ENCODE measurements at regions not wholly inside any gene's neighbourhood (a gene's known extent, or its start where the extent isn't known, plus 50 kb on each side); places are given as distances from the start of the nearest gene placed in this dataset.

DNA sequence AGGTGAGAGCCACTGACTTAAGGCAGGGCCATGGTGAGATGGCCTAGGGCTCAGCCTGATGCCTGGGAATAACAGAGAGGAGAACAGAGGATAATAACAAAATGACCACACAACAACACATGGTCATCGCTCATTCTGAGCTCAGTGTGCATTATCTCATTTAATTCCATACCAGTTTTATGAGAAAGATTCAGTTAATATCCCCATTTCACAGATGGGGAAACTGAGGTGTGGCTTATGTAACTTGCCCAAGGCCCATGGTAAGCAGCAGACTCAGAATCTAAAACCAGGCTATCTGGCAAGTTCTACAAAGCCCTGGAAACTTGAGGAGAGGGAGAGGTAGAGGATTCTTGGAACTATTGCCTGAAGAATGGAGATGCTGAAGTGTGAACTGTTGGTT is 200.9 kb upstream of the PMEPA1 start:
- Histone ChIP-seq H3K27ac (no peak overlapping the region), H3K27me3 (no peaks in the 10 kb centered on the region), H3K36me3 (no peaks in the 10 kb centered on the region), H3K4me1 (peaks cover 9% of the 10 kb centered on the region), H3K4me3 (no peak overlapping the region), H3K9me3 (replicated peaks) (no peaks in the 10 kb centered on the region)
- no peak for DNase-seq

DNA sequence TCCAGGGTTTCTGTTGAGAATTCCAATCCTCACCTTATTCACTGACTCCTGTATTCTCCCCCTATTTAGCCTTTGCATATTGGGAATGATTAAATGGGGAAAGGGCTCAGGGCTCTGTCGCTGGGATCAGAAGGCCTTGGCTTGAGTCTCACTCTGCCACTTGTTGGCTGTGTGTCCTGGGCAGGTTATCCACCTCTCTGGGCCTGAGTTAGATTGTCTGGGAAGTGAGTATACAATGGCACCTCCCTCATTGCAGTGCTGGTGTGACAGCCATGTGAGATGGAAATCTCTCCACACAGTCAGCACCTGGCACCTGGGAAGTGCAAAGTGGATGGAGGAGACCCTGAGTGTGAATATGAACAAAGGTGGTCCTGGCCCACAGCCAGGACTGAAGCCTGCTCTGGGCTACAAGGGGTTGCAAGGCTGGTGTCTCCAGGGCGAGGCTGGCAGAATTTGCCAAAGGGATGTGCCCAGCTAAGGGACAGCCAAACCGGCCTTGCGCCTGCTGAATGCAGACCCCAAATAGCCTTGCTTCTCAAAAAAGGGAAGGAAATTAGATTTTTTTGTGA is 200.0 kb upstream of the PMEPA1 start:
- Histone ChIP-seq H3K27ac (no peak overlapping the region), H3K27me3 (no peaks in the 10 kb centered on the region), H3K36me3 (no peaks in the 10 kb centered on the region), H3K4me3 (no peak overlapping the region), H3K4me1 (peaks cover 9% of the 10 kb centered on the region), H3K9me3 (replicated peaks) (no peaks in the 10 kb centered on the region)
- no peak for DNase-seq

DNA sequence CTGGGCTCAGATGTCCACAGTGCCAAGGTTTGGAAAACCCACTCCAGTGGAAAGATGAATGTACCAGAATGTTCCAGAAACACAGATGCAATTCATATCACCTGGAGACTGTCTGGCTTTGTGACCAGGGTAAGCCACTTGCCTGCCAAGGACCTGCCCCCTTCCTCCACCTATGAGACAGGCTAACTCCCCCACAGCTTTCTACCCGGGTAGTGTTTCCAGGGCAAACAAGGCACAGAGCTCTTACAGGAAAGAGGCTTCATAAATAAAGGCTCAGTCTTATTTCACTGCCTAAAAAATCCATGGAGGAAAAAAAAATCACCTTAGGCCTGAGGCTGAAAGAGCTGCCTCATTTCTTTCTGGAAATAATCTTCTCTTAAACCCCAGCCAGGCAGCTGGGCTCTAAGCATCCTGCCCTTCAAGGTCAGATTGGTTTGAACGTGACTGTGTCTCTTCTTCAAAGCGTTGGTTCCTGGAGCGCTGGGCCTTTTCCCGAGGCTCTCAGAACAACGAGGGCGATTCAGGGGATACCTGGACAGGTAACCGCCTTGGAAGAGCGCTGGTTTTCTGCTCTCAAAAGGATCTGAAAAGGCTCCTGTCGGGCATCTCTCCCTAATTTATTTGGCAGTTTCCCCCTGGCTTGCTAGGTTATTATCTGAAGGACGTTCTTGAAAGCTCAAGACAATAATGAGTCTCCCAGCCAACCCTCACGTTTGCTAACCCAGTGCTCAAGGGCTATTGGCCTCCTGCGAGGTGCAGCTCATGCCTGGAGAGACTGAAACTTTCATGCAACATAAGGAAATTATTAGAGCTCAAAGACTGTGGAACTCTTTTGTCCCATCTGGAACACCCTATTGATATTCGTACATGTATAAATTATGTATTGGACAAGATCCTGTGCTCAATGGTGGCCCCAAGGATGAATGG is 199.2 kb upstream of the PMEPA1 start:
- DNase-seq = peak in 1 of 2 experiments; percentile 53
- Histone ChIP-seq H3K27me3 (no peaks in the 10 kb centered on the region), H3K9me3 (replicated peaks) (no peaks in the 10 kb centered on the region), H3K4me1 (peaks cover 16% of the 10 kb centered on the region), H3K36me3 (no peaks in the 10 kb centered on the region), H3K4me3 (no peak overlapping the region), H3K27ac (no peak overlapping the region)

DNA sequence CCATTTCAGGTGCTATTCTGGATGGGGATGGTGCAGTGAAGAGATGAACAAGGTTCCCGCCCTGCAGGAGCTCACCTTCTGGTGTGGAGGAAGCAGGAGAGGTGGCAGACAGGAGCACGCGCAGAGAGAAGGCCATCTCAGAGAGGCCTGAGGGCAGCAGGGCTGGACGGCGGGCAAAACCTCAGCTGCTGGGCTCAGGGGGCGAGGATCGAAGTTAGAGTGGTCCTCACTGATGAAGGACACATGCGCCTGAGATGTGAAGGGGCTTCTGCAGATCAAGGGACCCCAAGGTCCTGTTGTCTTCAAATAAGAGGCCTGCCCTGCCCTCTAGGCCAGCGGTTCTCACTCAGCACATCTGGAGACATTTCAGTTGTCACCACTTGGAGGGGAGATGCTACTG is 198.4 kb upstream of the PMEPA1 start:
- peaks cover 16% of the 10 kb centered on the region for H3K4me1 ChIP-seq
- H3K27me3 ChIP-seq = no peaks in the 10 kb centered on the region
- H3K27ac ChIP-seq = no peak overlapping the region
- DNase-seq = no peak
- H3K9me3 ChIP-seq (replicated peaks) = no peaks in the 10 kb centered on the region
- no peaks in the 10 kb centered on the region for H3K36me3 ChIP-seq
- H3K4me3 ChIP-seq = no peak overlapping the region

DNA sequence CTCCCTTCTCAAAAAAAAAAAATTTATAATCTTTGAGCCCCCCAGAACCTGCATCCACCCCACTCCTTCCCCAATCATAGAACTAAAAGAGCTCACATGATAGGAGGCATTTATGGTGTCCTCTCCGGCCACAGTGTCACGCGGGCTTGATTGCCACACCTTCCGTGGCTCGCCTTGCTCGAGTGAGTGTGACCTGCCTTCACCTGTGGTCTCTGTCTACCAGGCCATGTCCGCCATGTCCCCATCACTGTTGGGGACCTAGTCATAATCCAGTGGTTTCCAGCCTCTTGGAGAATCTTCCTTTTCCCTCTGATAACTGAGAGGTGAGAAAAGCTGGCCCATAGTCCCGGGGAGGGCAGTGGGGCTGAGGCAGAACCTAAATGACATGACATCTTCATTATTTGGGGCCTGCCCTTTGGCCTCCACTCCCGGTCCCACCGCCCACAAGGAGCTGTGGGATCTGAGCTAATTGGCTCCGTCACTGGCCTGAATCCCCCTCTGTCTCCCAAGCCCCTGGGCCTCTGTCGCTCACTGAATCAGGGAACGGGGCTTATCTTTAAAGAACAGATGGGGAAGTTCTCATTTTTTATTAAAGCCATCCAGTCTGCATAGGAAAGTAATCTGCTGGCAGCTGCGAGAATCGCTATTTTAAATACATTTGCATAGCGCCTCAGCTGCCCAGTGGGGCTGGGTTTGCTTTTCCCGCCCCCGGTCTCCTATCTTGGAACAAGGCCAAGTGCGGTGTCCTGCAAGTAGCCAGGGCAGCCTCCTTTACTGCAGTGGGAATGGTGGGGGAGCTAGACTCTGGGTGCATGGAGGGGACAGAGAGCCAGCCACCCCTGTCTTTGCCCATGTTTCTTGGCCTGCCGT is 197.6 kb upstream of the PMEPA1 start:
- H3K9me3 ChIP-seq (replicated peaks) = no peaks in the 10 kb centered on the region
- no peak overlapping the region for H3K27ac ChIP-seq
- no peaks in the 10 kb centered on the region for H3K36me3 ChIP-seq
- peaks cover 24% of the 10 kb centered on the region for H3K4me1 ChIP-seq
- H3K27me3 ChIP-seq = no peaks in the 10 kb centered on the region
- DNase-seq = peak in 1 of 2 experiments; percentile 47
- H3K4me3 ChIP-seq = no peak overlapping the region

DNA sequence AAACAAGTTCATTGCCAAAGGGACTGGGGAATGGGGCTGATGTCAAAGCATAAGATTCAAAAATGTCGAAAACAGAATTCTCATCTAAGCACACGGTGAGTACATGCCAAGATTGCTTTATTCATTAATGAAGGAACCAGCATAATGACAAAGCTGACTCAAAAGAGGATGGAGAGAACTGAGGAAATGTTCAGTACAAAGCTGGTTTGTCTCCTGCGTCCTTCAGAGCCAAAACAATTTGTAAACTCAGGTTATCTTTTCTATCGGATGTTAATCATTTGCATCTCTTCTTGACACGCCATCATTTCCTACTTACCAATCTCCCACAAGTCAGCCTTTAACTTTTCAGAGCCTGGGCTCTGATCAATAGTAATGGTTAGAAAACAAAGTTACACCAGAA is 195.6 kb upstream of the PMEPA1 start:
- H3K27me3 ChIP-seq = no peaks in the 10 kb centered on the region
- no peak overlapping the region for H3K4me3 ChIP-seq
- H3K36me3 ChIP-seq = no peaks in the 10 kb centered on the region
- DNase-seq = no peak
- peaks cover 31% of the 10 kb centered on the region for H3K4me1 ChIP-seq
- no peak overlapping the region for H3K27ac ChIP-seq
- no peaks in the 10 kb centered on the region for H3K9me3 ChIP-seq (replicated peaks)

DNA sequence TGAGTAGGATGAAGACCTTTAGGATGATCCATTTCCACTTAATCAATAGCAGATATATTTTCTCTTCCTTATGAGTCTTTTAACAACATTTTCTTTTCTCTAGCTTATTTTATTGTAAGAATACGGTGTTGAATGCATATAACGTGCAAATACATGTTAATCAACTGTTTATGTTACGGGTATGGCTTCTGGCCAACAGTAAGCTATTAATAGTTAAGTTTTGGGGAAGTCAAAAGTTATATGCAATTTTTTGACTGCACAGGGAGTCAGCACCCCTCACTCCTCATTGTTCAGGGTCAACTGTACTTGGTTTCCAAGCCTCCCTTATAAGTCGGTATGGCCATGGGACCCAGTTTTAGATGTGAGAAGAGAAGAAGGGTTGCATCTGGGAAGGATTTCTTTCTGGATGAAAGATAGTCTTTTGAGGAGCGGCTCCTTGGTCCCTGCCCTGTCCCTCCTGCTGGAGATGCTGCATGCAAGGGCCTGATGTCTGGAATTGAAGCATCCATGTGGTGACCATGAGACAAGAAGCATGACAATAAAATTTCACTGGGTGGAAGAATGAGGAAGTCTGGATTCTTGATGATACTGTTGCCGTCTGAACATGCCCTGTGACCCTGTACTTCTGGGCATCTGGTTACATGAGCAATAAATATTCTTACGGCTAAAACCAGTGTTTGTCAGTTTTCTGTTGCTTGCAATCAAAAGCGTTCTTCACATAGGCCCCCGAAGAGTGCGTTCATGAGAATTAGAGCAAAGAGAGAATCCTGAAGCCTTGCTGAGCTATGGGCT is 194.7 kb upstream of the PMEPA1 start:
- H3K27me3 ChIP-seq = no peaks in the 10 kb centered on the region
- H3K27ac ChIP-seq = no peak overlapping the region
- peaks cover 38% of the 10 kb centered on the region for H3K4me1 ChIP-seq
- H3K4me3 ChIP-seq = no peak overlapping the region
- DNase-seq = no peak
- no peaks in the 10 kb centered on the region for H3K36me3 ChIP-seq
- no peaks in the 10 kb centered on the region for H3K9me3 ChIP-seq (replicated peaks)

DNA sequence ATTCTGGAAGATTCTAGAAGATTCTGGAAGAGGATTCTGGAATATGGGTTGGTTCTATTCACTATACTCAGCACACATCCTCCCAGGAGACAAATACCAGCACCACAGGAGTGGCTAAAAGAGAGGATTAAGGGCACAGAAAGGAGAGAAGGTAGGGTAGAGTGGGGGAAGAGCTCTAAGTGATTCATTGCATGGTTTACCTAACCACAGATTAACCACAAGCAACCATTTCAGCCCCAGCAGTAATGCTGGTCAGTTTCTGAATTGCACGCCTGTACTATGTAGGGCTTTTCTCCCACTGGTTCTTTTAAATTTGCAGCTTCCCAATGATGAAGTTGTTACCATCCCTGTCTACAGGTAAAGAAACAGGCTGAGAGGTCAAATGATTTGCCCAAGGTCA is 192.7 kb upstream of the PMEPA1 start:
- Histone ChIP-seq H3K27ac (no peak overlapping the region), H3K4me3 (no peak overlapping the region), H3K27me3 (no peaks in the 10 kb centered on the region), H3K9me3 (replicated peaks) (no peaks in the 10 kb centered on the region), H3K4me1 (peaks cover 31% of the 10 kb centered on the region), H3K36me3 (no peaks in the 10 kb centered on the region)
- DNase-seq = peak; percentile 61 to 84

DNA sequence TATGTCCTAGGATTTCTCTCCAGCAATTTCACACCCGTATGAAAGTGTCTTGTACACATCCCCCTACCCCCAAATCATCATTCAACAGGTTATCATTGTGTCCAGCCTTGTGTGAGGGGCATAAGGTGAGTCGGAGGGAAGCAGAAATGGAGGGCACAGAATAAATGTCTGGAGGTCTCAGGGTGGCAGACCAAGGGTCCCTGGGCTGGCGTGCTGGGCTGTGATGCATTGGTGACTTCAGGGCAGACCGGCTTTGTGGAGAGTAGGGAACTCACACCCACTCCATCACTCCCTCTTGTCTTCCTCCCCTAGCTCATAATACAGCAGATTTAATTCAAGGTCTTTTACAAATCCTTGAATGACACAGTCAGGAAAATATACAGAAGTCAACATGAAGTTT is 191.7 kb upstream of the PMEPA1 start:
- no peaks in the 10 kb centered on the region for H3K36me3 ChIP-seq
- no peak for DNase-seq
- H3K27ac ChIP-seq = no peak overlapping the region

DNA sequence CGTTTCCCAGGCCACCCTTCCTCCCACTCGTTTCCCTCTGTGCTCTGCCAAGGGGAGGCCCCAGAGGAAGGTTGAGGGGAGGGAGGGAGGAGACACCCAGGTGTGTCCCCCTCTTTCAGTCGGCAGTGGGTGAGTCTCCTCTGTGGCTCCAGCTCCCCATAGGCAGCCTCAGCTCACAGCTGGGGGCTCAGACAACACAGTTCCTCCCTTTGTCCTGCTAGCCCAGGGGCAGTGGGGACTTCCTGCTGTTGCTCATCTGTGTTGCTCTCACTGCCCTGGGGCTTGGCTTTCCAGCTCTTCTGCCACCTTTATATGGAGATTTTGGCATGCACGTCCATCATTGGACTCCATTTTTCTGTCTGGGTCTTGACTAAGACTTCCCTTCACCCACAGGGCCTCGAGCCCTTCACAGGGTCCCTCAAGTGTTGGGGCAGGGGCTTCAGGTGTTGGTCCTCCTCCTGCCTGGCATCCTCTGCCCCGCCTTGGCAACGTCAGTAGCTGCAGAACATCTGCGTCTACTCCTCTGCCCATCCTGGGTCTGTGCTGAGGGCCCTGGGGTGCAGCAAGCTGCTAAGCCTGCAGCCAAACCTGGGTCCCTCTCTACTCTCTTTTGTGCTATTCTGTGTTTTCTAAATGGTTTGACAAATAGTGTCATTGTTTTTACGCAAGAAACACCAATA is 190.6 kb upstream of the PMEPA1 start:
- Histone ChIP-seq H3K27ac (no peak overlapping the region), H3K4me3 (no peak overlapping the region), H3K4me1 (peaks cover 31% of the 10 kb centered on the region), H3K27me3 (no peaks in the 10 kb centered on the region), H3K36me3 (no peaks in the 10 kb centered on the region), H3K9me3 (replicated peaks) (no peaks in the 10 kb centered on the region)
- peak in 1 of 2 experiments; percentile 55 for DNase-seq

More for the DNA sequence above, 191.7 kb upstream of the PMEPA1 start:
- H3K4me1 ChIP-seq = peaks cover 31% of the 10 kb centered on the region
- H3K9me3 ChIP-seq (replicated peaks) = no peaks in the 10 kb centered on the region
- H3K27me3 ChIP-seq = no peaks in the 10 kb centered on the region
- no peak overlapping the region for H3K4me3 ChIP-seq

DNA sequence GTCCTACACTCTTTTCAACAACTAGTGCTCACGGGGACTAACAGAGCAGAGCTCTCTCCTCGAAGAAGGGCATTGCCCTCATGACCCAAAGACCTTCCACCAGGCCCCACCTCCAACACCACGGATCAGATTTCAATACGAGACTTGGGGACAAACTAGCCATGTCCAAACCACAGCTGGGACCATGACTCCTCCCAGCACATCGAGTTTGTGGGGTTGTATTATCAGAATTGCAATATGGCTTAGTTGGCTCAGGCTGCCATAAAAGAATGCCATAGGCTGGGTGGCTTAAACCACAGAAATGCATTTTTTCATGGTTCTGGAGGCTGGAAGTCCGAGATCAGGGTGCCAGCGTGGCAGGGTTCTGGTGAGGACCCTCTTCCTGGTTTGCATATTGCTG is 189.7 kb upstream of the PMEPA1 start:
- no peaks in the 10 kb centered on the region for H3K36me3 ChIP-seq
- no peaks in the 10 kb centered on the region for H3K9me3 ChIP-seq (replicated peaks)
- no peaks in the 10 kb centered on the region for H3K27me3 ChIP-seq
- no peak overlapping the region for H3K27ac ChIP-seq
- H3K4me3 ChIP-seq = no peak overlapping the region
- H3K4me1 ChIP-seq = peaks cover 28% of the 10 kb centered on the region
- DNase-seq = no peak

DNA sequence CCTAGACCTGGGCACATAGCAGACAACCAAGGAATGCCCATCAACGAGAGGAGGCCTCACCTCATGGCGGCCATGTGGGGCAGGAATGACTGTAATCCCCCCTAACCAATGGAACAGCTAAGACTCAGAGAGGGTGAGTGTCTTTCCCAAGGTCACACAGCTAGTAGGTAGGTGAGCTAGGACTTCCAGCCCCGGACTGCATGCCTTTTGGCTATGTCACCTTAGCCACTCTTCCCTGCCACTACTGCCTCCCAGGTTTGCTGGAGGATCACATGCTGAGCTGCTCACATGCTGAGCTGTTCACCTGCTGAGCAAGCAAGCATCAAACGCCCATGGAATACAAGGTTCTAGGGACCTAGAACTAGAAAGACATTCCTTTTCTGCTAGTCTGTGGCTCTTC is 188.5 kb upstream of the PMEPA1 start:
- Histone ChIP-seq H3K36me3 (no peaks in the 10 kb centered on the region), H3K4me1 (peaks cover 24% of the 10 kb centered on the region), H3K4me3 (no peak overlapping the region), H3K9me3 (replicated peaks) (no peaks in the 10 kb centered on the region), H3K27me3 (no peaks in the 10 kb centered on the region), H3K27ac (no peak overlapping the region)
- DNase-seq = no peak

DNA sequence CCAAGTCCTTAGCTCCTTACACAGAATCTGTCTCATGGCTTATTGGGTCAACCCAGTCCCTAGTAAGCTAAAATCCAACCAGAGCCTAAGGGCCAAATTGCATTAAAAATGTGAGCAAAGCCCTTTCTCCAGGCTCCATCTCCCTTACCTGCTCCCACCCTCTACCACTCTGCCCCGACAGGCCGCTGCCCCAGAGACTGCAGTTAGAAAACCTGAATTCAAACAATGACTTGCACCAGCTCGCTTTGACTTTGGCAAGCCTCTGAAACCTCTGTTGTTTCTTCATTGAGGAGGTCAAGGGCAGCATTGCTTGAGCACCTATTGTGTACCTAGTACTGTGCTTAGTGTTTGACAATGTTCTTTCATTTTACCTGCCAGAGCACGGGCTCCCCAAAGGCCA is 188.1 kb upstream of the PMEPA1 start:
- Histone ChIP-seq H3K27me3 (no peaks in the 10 kb centered on the region), H3K9me3 (replicated peaks) (no peaks in the 10 kb centered on the region), H3K4me1 (peaks cover 21% of the 10 kb centered on the region), H3K36me3 (no peaks in the 10 kb centered on the region), H3K4me3 (no peak overlapping the region), H3K27ac (no peak overlapping the region)
- no peak for DNase-seq
